NT2/D1 (cell line): ENCODE measurements at regions not wholly inside any gene's neighbourhood (a gene's known extent, or its start where the extent isn't known, plus 50 kb on each side); places are given as distances from the start of the nearest gene placed in this dataset.

Experiments used
- SUZ12 ChIP-seq: IDR thresholded peaks from 2 replicates; pipeline ENCODE4 v1.6.1; 2011; ENCODE audit not compliant: insufficient read length, insufficient read depth; ENCODE audit errors: extremely low read depth
- YY1 ChIP-seq: IDR thresholded peaks from 2 replicates; pipeline ENCODE4 v1.6.1; 2011; ENCODE audit not compliant: insufficient read length, insufficient read depth
- ZNF274 ChIP-seq: IDR thresholded peaks from 2 replicates; pipeline ENCODE4 v1.6.1; 2011; ENCODE audit warnings: mild to moderate bottlenecking, low read depth, low read length

GRCh38 chr2:128690869-128691268 is 372.2 kb upstream of the HS6ST1 start:
- no peak for TF ChIP-seq SUZ12
- TF ChIP-seq YY1 = no peak
- TF ChIP-seq ZNF274 = no peak
